Activated T-helper 17 cell treated with anti-CD3 and anti-CD28 coated beads, Interleukin-2, amount 50 U/mL, for 72 hours (primary cell): ENCODE measurements at regions not wholly inside any gene's neighbourhood (a gene's known extent, or its start where the extent isn't known, plus 50 kb on each side); places are given as distances from the start of the nearest gene placed in this dataset.

ENCODE experiments used
- ATAC-seq: fragments of 150-1000 bp; cut with Tn5 transposase; replicated peaks from 2 replicates; pipeline ENCODE4 v1.10.0; 2021; ENCODE audit warnings: mild to moderate bottlenecking, moderate library complexity
- H3K27ac Mint-ChIP-seq: one replicate; pipeline ENCODE4 v1.8.0; 2022; ENCODE audit warnings: mixed read lengths
- H3K27me3 Mint-ChIP-seq: one replicate; pipeline ENCODE4 v1.8.0; 2022; ENCODE audit warnings: mixed read lengths
- H3K36me3 Mint-ChIP-seq: one replicate; pipeline ENCODE4 v1.8.0; 2022; ENCODE audit warnings: low read depth, mild to moderate bottlenecking, mixed read lengths
- H3K4me1 Mint-ChIP-seq: one replicate; pipeline ENCODE4 v1.8.0; 2022; ENCODE audit warnings: mixed read lengths
- H3K4me3 Mint-ChIP-seq: one replicate; pipeline ENCODE4 v1.8.0; 2022; ENCODE audit warnings: mild to moderate bottlenecking, mixed read lengths
- H3K9me3 Mint-ChIP-seq: one replicate; pipeline ENCODE4 v1.8.0; 2022; ENCODE audit warnings: mixed read lengths

DNA sequence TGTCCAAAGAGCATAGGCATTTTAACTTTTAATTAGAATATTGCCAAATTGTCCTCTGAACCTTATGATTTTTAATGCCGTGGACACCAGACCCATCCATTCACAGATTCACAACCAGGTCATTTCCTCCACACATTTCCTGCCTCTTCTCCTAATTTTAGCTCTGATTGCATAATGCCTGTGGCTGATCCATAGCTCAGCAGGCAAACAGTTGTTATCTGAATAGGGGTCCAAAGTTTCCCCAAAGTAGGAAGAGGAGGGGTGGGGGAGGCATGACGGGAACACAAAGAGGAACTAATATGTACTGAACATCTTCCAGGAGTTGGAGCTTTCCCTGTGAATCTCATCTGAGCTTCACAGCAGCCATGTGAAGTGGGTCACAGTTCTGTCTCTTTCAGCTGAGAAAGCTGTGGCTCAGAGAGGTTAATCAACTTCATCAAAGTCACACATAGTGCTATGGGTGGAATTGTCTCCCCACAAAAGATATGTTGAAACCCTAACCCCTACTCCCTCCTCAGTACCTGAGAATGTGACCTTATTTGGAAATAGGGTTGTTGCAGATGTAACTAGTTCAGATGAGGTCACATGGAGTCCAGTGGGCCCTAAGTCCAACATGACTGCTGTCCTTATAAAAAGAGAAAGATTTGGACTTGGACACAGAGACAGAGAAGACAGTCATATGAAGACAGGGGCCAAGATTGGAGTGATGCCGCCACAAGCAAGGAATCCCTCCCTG is 106.7 kb upstream of the AGBL1 start:
- Mint-ChIP-seq H3K36me3 (no peaks in the 10 kb centered on the region), H3K27me3 (peaks cover 4% of the 10 kb centered on the region), H3K4me1 (peaks cover 3% of the 10 kb centered on the region), H3K27ac (no peak overlapping the region), H3K9me3 (peaks cover 8% of the 10 kb centered on the region), H3K4me3 (no peak overlapping the region)
- no peak for ATAC-seq

DNA sequence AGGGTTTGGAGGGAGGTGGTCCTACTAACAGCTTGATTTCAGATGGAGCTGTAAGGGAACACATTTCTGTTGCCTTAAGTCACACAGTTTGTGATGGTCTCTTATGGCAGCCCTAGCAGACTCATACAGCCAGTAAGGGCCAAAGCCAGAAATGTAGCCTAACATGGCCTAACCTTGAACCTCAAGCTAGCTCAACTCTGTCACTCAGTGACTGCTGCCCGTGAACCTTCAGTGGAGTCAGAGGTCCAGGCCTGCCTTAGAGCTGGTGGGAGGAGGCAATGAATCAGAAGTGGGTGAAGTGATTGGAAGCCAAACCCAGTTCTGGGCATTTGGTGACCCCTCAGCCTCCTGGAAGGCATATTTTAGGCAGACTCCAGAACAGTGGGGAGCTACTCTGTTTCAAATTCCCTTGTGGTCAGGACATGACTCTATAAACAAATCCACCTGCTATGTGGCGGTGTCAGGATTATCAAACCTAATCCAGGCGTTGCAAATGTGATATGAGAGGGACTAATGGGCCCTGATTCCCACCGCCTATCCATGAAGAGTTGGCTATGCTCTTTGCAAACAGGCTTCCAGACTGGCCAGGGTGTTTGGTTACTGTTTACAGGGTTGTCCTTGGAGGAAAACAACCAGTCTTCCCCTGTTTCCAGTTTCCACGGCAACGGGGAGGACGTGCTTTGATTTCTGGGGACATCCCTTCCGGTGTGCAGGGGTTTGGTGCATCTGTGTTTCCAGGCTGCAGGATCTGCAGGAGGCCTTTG is 105.9 kb upstream of the AGBL1 start:
- no peak for ATAC-seq
- Mint-ChIP-seq H3K4me1 (peaks cover 3% of the 10 kb centered on the region), H3K27ac (no peak overlapping the region), H3K36me3 (no peaks in the 10 kb centered on the region), H3K4me3 (no peak overlapping the region), H3K9me3 (peaks cover 8% of the 10 kb centered on the region), H3K27me3 (peaks cover 4% of the 10 kb centered on the region)

DNA sequence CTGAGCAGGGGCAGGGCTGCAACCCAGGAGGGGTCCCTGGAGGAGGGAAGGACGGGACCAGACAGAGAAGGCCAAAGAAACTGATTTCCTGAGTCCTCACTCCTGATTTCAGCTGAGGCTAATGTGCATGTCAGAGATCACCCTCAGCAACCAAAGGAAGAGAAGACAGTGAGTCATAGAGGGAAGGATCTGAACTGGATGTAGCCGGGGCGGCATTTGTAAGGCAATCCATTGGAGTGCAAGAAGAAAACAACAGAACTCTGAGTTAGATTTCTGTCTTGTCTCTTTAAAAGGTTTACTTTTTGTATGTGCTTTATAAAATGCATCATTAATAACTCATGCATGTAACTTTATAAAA is 105.3 kb upstream of the AGBL1 start:
- Mint-ChIP-seq H3K27ac (no peak overlapping the region), H3K4me3 (no peak overlapping the region), H3K4me1 (peaks cover 3% of the 10 kb centered on the region), H3K27me3 (peaks cover 4% of the 10 kb centered on the region), H3K36me3 (no peaks in the 10 kb centered on the region), H3K9me3 (peaks cover 8% of the 10 kb centered on the region)
- ATAC-seq, result no peak

DNA sequence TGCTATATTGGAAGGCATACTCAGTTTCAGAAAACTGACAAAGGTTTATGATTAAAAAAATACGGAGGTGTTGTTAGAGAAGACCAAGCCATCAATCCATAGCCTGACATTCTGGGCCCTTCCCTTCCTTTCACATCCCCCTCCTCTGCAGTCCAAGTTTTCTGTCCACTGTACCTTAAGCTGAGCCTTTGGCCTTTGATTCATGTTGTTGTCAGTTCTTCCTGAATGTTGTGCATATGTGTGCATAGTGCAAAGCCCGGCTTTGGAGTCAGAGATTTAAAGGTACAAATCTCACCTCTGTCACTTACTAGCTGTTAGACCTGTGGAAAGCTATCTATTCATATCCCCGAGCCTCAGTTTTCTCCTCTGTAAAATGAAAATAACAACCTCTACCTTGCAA is 104.9 kb upstream of the AGBL1 start:
- peaks cover 3% of the 10 kb centered on the region for H3K4me1 Mint-ChIP-seq
- no peaks in the 10 kb centered on the region for H3K36me3 Mint-ChIP-seq
- peaks cover 8% of the 10 kb centered on the region for H3K9me3 Mint-ChIP-seq
- H3K4me3 Mint-ChIP-seq, result no peak overlapping the region
- H3K27me3 Mint-ChIP-seq, result peaks cover 8% of the 10 kb centered on the region
- no peak for ATAC-seq
- no peak overlapping the region for H3K27ac Mint-ChIP-seq

DNA sequence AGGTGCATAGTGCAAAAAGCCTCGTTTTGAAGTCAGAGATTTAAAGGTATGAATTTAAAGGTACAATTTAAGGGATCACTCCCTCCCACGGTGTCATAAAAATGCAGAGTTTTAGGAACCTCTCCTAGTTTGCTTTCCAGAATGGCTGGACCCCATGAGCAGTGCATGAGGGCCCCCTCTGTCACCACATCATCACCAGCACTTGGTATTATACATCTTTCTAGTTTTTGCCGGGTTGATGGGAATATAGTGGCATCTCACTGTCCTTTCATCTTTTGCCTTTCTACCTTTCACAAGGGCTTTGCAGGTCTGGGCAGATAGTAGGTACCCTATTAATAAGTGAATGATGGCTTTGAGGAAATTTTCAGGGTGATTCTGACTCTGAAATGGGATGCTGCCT is 103.6 kb upstream of the AGBL1 start:
- Mint-ChIP-seq H3K9me3 (peaks cover 8% of the 10 kb centered on the region), H3K4me3 (no peak overlapping the region), H3K27me3 (peaks cover 10% of the 10 kb centered on the region), H3K4me1 (peaks cover 3% of the 10 kb centered on the region), H3K36me3 (no peaks in the 10 kb centered on the region), H3K27ac (no peak overlapping the region)
- no peak for ATAC-seq

DNA sequence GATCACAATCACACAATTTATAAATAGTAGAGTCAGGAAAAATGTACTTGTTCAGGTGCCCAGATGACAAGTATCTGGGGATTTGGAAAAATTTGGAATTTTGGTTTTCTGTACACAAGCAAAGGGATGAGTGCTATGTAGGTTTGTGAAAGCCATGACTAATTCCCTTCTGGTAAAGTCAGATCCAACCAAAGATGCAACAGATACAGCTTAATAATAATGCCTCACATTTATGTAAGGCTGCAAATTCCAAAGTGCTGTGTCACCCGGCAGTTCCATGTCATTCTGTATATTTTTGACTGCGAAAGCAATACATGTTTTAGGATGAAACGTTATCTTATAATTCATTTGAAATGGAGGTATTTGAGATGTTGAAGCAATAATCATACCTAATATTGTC is 102.7 kb upstream of the AGBL1 start:
- Mint-ChIP-seq H3K36me3 (no peaks in the 10 kb centered on the region), H3K4me1 (peaks cover 3% of the 10 kb centered on the region), H3K9me3 (peaks cover 8% of the 10 kb centered on the region)

DNA sequence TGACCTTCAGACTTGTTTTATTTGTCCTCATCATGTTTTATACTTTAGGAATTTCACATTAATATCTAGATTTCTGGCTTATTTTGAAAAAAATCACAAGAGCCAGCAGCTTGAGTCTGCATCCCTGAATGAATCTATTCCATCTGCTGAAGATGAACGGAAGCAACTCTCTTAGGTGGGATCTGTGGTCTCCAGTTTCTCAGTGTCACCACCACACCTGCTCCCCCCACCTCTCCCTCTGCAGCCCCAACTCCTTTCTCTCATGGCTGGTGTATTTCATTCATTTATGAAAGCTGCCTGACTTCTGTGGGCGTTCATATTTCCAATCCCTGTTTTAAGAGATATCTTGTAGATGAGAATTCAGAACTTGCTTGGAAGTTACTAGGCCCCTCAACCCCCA is 102.1 kb upstream of the AGBL1 start:
- no peaks in the 10 kb centered on the region for H3K36me3 Mint-ChIP-seq
- no peak overlapping the region for H3K4me3 Mint-ChIP-seq

More for the DNA sequence above, 102.7 kb upstream of the AGBL1 start:
- no peak for ATAC-seq
- H3K27me3 Mint-ChIP-seq, result peaks cover 10% of the 10 kb centered on the region
- H3K4me3 Mint-ChIP-seq, result no peak overlapping the region
- H3K27ac Mint-ChIP-seq, result no peak overlapping the region

DNA sequence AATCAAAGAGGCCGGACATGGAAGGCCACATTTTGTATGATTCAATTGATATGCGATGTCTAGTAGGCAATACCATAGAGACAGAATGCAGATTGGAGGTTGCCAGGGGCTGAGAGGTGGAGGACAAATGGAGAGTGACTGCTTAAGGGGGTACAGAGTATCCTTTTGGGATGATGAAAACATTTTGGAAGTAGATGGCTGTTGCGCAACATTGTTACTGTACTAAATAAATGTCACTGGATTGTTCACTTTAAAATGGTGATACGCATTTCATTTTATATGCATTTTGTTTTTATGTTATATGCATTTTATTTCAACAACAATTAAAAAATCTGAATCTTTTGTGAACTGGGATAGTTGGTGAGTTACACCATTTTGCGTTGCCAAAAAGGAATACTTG is 99.7 kb upstream of the AGBL1 start:
- no peaks in the 10 kb centered on the region for H3K4me1 Mint-ChIP-seq
- peaks cover 10% of the 10 kb centered on the region for H3K27me3 Mint-ChIP-seq
- H3K36me3 Mint-ChIP-seq, result no peaks in the 10 kb centered on the region
- no peak overlapping the region for H3K27ac Mint-ChIP-seq
- peaks cover 8% of the 10 kb centered on the region for H3K9me3 Mint-ChIP-seq
- no peak for ATAC-seq
- H3K4me3 Mint-ChIP-seq, result no peak overlapping the region

More for the DNA sequence above, 102.1 kb upstream of the AGBL1 start:
- H3K4me1 Mint-ChIP-seq, result peaks cover 3% of the 10 kb centered on the region
- H3K27ac Mint-ChIP-seq, result no peak overlapping the region
- ATAC-seq, result no peak
- H3K9me3 Mint-ChIP-seq, result peaks cover 8% of the 10 kb centered on the region
- peaks cover 10% of the 10 kb centered on the region for H3K27me3 Mint-ChIP-seq

DNA sequence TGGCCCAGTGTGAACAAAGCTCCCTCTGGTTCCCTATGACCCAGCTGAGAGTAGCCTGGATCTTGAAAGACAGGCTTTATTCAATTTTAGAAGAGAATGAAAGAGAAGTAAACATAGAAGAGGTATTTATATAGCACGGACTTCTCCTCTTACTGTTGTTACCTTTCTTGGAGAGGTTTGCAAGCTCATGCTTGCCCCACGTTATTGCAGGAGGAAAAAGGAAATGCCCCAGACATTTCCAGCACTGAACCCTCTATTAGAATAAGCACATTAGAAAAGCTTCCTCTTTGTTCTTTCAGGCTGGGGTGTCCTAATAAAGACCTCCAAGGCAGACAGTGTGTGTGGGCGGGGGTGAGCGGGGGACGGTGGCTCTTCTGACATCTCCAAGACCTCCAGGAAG is 98.7 kb upstream of the AGBL1 start:
- no peak overlapping the region for H3K4me3 Mint-ChIP-seq

DNA sequence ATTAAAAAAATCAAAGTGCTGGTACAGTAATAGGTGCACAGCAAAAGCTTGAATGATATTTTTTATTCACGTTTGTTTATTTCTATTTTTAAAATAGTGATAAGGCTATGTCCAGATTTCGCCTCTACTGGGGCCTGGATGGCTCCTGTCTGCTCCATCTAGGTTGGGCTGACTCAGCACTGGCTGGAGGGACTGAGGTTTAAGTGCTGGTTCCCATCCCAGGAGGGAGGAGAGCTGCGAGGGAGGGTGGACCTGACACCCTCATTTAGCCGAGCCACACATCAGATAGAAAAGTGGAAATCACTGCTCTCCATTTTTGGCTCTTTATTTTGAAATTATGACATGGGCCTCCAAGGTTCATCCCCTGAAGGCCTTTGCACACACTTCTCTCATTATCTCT is 95.4 kb upstream of the AGBL1 start:
- no peak for ATAC-seq
- Mint-ChIP-seq H3K9me3 (no peaks in the 10 kb centered on the region), H3K36me3 (no peaks in the 10 kb centered on the region), H3K27ac (no peak overlapping the region), H3K4me1 (no peaks in the 10 kb centered on the region), H3K27me3 (peaks cover 6% of the 10 kb centered on the region), H3K4me3 (no peak overlapping the region)

More for the DNA sequence above, 98.7 kb upstream of the AGBL1 start:
- no peaks in the 10 kb centered on the region for H3K4me1 Mint-ChIP-seq
- peaks cover 8% of the 10 kb centered on the region for H3K9me3 Mint-ChIP-seq
- H3K36me3 Mint-ChIP-seq, result no peaks in the 10 kb centered on the region
- no peak for ATAC-seq
- H3K27ac Mint-ChIP-seq, result no peak overlapping the region
- peaks cover 10% of the 10 kb centered on the region for H3K27me3 Mint-ChIP-seq

DNA sequence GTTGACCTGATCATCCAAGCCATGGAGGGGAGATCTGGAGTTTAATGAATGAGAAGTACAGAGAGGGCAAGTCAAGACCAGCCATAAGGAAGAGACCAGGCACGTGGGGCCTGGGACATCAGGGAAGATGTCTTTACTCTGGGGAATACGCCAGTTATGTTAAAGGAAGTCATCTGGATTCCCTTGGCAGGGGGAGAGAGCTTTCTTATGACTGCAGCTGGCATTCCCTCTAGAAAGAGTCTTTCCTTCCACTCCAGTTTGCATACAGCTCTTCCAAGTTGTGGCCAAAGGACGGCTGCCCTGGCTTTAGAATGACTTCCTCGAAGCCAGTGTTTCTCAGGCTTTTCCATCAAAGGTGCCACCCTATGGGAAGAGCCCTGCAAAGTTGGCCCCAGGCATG is 93.6 kb upstream of the AGBL1 start:
- H3K27me3 Mint-ChIP-seq, result no peaks in the 10 kb centered on the region
- no peak for ATAC-seq
- no peaks in the 10 kb centered on the region for H3K4me1 Mint-ChIP-seq
- H3K4me3 Mint-ChIP-seq, result no peak overlapping the region
- H3K36me3 Mint-ChIP-seq, result no peaks in the 10 kb centered on the region
- no peaks in the 10 kb centered on the region for H3K9me3 Mint-ChIP-seq
- H3K27ac Mint-ChIP-seq, result no peak overlapping the region

DNA sequence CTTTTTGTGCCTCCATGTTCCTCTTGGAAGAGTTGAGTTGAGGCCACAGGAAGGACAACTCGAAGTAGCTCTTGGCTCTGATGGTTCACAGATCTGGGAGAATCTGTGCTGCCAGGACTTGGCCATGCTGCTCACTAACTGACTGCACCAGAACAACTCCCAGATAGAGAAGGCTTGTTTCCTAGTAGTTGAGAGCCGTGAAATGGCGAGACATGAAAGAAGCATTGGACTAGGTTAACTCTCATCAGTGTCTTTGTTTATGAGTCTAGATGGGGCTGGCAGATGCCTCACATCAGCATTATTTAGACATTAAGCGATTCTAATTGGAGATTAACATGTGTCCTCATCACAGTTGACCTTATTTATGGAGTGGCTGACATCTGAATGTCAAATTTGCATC is 92.9 kb upstream of the AGBL1 start:
- H3K36me3 Mint-ChIP-seq, result no peaks in the 10 kb centered on the region
- H3K4me3 Mint-ChIP-seq, result no peak overlapping the region
- H3K27me3 Mint-ChIP-seq, result no peaks in the 10 kb centered on the region
- H3K9me3 Mint-ChIP-seq, result no peaks in the 10 kb centered on the region
- no peak for ATAC-seq
- no peak overlapping the region for H3K27ac Mint-ChIP-seq
- no peaks in the 10 kb centered on the region for H3K4me1 Mint-ChIP-seq

DNA sequence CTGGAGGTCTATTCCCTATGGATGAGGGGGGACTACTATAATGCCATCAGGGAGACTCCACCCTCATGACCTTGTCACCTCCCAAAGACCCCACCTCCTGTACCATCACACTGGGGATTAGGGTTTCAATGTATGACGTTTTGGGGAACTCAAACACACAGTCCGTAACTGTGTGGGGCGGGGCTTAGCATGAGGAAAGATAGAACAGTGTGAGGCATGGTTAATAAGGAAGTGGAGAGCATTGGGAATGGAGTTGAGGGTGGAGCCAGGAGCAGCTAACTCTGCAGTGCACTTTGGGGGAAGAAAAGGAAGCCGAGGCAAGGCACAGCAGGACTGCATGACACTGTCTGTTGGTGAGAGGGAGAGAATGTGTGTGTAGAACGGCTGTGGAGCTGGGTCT is 90.9 kb upstream of the AGBL1 start:
- ATAC-seq, result no peak
- Mint-ChIP-seq H3K4me3 (no peak overlapping the region), H3K27me3 (no peaks in the 10 kb centered on the region), H3K27ac (no peak overlapping the region), H3K4me1 (no peaks in the 10 kb centered on the region), H3K36me3 (no peaks in the 10 kb centered on the region), H3K9me3 (no peaks in the 10 kb centered on the region)

DNA sequence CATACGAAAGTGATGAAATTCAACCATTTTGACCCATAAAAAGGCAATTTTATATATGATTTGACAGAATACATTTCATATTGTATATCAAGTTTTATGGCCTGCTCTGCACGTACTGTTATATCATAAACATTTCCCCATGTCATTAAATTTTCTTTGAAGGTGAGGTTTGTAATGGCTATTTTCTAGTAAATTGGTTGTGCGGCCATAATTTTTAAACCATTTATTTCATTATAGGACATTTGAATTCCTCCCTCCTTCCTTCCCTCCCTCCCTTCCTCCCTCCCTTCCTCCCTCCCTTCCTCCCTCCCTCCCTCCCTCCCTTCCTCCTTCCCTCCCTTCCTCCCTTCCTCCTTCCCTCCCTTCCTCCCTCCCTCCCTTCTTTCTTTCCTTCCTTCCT is 87.4 kb upstream of the AGBL1 start:
- H3K4me1 Mint-ChIP-seq, result no peaks in the 10 kb centered on the region
- H3K27me3 Mint-ChIP-seq, result no peaks in the 10 kb centered on the region
- H3K36me3 Mint-ChIP-seq, result no peaks in the 10 kb centered on the region
- H3K4me3 Mint-ChIP-seq, result no peak overlapping the region
- ATAC-seq, result no peak
- H3K27ac Mint-ChIP-seq, result no peak overlapping the region
- H3K9me3 Mint-ChIP-seq, result peaks cover 8% of the 10 kb centered on the region

DNA sequence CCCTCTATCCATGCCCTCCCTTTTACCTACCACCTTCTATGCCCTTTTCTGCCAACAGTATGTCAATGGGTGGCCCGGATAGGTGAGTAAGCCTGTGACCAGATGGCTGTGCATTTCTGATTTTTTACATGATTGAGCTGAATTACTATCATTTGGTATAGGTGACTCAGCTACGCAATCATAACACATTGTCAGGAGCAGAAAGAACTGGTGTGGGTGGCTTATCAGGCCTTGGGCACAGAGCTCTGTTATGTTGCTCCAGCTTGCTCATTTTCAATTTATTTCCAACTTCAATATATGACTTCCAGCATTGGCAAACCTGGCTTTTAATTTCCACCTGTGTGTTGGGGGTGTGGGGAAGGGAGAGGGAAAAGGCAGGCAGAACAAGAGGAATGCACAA is 86.6 kb upstream of the AGBL1 start:
- Mint-ChIP-seq H3K4me1 (no peaks in the 10 kb centered on the region), H3K27ac (no peak overlapping the region), H3K36me3 (no peaks in the 10 kb centered on the region)

More for the DNA sequence above, 86.6 kb upstream of the AGBL1 start:
- ATAC-seq, result no peak
- no peak overlapping the region for H3K4me3 Mint-ChIP-seq
- peaks cover 8% of the 10 kb centered on the region for H3K9me3 Mint-ChIP-seq
- H3K27me3 Mint-ChIP-seq, result no peaks in the 10 kb centered on the region
